Skeletal muscle cell (primary cell): ENCODE measurements at regions not wholly inside any gene's neighbourhood (a gene's known extent, or its start where the extent isn't known, plus 50 kb on each side); places are given as distances from the start of the nearest gene placed in this dataset.

Experiments used
- DNase-seq: peaks from one replicate; pipeline ENCODE4 v3.0.0-alpha.2; 2010; ENCODE audit warnings: low read depth
- H3K4me3 ChIP-seq: 2 replicates; pipeline ENCODE4 v1.5.1; 2011; ENCODE audit warnings: low read depth, mild to moderate bottlenecking, control low read depth, low read length, moderate library complexity

- no peak overlapping the region for H3K4me3 ChIP-seq
- DNase-seq: no peak
These were observed 282.7 kb upstream of the DACH1 start for GRCh38 chr13:72149701-72150100.

- H3K4me3 ChIP-seq: no peak overlapping the region
- DNase-seq: no peak
These were observed 279.8 kb upstream of the DACH1 start for GRCh38 chr13:72146816-72147215.

- H3K4me3 ChIP-seq: no peak overlapping the region
- DNase-seq: no peak
These were observed 278.4 kb upstream of the DACH1 start for GRCh38 chr13:72145383-72145782.

- DNase-seq: no peak
- H3K4me3 ChIP-seq: no peak overlapping the region
These were observed 277.6 kb upstream of the DACH1 start for GRCh38 chr13:72144636-72145035.

- peak; percentile 44 for DNase-seq
- H3K4me3 ChIP-seq: no peak overlapping the region
These were observed 275.0 kb upstream of the DACH1 start for GRCh38 chr13:72141855-72142519.

GRCh38 chr13:72139192-72139591 is 272.2 kb upstream of the DACH1 start:
- DNase-seq: no peak
- H3K4me3 ChIP-seq: no peak overlapping the region

DNA sequence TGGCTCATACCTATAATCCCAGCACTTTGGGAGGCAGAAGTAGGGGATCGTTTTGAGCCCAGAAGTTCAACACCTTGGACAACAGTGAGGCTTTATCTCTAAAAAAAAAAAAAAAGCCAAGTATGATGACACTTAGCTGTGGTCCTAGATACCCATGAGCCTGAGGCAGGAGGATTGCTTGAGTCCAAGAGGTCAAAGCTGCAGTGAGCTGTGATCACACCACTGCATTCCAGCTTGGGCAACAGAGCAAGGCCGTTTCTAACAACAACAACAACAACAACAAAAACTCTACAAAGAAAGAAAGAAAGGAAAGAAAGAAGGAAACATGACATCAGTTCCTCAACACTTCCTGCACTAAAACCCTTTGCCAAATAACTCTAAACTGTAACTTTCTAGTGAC is 265.1 kb upstream of the DACH1 start:
- no peak for DNase-seq
- no peak overlapping the region for H3K4me3 ChIP-seq

GRCh38 chr13:72129117-72129516 is 262.1 kb upstream of the DACH1 start:
- DNase-seq: no peak
- H3K4me3 ChIP-seq: no peak overlapping the region

DNA sequence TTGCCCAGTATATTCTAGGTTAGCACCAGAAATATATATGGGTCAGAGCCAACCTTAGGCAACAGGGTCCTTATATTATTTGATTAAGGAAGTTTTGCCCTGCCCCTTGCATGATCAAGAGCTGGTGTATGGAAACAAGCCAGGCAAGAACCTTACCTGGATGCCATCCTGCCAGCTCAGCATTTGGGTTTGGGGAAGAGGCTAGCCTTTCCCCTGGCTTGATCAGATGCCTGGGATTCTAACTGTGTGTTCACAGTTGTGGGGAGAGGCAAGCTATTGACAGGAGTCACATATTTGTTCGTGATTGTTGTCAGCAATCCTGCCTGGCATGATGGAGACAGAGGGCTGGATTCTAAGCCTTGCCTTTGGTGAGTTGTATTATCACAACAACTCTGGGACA is 260.0 kb upstream of the DACH1 start:
- DNase-seq: no peak
- no peak overlapping the region for H3K4me3 ChIP-seq

- no peak for DNase-seq
These were observed 259.4 kb upstream of the DACH1 start for GRCh38 chr13:72126424-72126823.

GRCh38 chr13:72125561-72125960 is 258.6 kb upstream of the DACH1 start:
- H3K4me3 ChIP-seq: no peak overlapping the region
- DNase-seq: peak; percentile 41

More at GRCh38 chr13:72126424-72126823, 259.4 kb upstream of the DACH1 start:
- H3K4me3 ChIP-seq: no peak overlapping the region

DNA sequence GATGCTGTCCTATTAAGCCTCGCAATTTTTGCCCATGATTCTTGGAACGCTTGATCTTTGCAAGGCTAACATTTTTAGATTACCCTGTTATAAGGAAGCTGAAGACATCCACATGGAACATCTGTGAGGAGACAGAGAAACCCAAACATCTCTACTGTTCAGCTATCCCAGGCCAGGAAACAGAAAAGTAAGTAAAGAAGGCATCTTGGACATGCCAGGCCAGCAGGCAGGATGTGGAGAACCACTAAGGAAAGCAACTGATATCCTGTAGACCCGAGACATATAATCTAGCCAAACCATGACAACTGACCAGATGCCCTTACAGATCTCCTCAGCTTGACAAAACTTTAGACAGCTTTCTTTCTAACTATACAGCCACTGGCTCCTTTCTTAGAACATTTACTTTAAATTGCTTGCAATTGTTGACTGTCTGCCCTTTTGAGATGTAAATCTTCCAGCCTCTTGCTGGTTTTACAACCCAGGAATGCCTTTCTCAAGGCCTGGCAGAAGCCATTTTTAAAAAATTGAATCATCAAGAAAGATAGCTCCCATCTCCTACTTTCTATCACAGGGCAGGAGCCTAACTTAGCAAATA is 255.8 kb upstream of the DACH1 start:
- no peak overlapping the region for H3K4me3 ChIP-seq
- DNase-seq: no peak

DNA sequence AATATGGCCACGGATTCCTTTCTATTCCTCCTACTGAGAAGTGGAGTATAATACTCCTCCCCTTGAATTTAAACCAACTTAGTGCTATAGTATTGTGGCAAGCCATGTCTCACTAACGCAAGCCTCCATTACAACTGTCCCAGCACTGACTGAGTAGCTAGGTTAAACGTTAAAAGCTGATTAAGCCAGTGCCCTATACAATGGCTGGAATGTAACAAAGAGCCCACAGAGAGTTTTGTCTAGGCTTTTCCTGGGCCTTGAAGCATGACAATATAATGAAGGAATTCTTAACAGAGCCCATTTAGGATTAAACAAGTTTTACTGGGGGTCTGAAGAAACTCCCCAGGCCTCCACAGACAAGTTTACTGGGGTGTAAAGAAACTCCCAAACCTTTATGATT is 254.5 kb upstream of the DACH1 start:
- no peak overlapping the region for H3K4me3 ChIP-seq
- DNase-seq: no peak

DNA sequence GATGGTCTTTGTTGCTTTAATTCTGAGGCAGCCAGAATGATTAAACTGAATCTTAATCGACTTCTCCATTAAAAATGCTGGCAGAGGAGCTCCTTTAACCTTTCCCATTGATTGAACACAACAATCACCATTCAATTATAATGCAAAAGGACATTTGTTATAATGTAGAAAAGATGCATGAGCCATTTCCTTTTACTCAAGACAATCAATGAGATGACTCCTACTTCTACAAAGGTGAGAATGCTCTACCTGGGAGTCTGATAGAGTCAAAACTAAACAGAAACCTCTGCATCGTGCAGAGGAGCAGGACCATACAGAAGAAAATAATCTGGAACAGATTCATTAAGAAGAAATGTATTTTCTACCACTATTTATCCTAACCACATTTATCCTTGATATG is 253.6 kb upstream of the DACH1 start:
- H3K4me3 ChIP-seq: no peak overlapping the region
- no peak for DNase-seq

DNA sequence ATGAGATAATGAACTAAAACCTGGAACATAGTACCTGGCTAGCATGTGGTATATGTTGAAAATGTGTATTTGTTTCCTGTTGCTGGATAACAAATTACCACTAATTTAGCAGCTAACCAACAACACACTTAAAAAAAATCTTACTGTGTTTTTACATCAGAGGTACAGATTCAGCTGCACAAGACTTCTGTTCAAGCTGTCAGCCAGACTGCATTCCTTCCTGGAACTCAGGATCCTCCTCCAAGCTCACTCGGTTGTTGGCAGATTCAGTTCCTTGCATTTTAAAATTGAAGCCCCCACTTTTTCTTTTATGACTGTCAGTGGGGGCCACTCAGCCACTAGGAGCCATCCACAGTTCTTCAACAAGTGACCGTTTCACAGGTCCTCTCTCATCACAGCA is 246.9 kb upstream of the DACH1 start:
- no peak overlapping the region for H3K4me3 ChIP-seq
- no peak for DNase-seq

- no peak for DNase-seq
- H3K4me3 ChIP-seq: no peak overlapping the region
These were observed 246.1 kb upstream of the DACH1 start for GRCh38 chr13:72113076-72113475.

DNA sequence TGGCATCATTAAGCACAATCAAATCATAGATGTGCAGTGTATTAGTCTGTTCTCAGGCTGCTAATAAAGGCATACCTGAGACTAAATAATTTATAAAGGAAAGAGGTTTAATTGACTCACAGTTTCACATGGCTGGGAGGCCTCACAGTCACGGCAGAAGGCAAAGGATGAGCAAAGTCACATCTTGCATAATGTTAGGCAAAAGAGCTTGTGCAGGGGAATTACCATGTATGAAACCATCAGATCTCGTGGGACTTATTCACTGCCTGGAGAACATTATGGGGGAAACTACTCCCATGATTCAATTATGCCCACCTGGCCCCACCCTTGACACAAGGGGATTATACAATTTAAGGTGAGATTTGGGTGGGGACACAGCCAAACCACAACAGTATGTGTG is 245.2 kb upstream of the DACH1 start:
- no peak overlapping the region for H3K4me3 ChIP-seq

GRCh38 chr13:72109863-72110262 is 242.9 kb upstream of the DACH1 start:
- DNase-seq: no peak
- no peak overlapping the region for H3K4me3 ChIP-seq

More for the DNA sequence above, 245.2 kb upstream of the DACH1 start:
- DNase-seq: no peak

DNA sequence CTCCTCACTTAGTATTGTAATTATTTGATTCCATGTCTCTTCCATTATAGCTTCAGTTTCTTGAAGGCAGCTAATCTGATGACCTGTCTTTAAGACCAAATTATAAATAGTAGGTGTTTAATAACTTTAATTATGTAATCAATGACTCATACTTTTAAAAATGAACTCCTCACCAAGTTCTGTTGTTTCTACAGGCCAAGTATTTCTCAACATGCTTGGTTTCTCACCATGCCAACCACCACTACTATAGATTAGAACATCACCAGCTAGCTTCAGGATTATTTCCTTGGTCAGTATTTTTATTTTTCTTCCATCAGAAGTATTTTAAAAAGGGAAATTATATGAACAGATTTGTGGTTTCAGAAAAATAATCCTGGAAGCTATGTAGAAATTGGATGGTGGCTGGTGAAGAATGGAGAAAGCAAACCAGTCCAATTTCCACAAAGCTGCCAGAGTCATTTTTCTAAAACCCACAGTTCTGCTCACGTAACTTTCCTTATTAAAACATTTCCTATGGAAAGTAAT is 237.7 kb upstream of the DACH1 start:
- no peak overlapping the region for H3K4me3 ChIP-seq
- DNase-seq: no peak

DNA sequence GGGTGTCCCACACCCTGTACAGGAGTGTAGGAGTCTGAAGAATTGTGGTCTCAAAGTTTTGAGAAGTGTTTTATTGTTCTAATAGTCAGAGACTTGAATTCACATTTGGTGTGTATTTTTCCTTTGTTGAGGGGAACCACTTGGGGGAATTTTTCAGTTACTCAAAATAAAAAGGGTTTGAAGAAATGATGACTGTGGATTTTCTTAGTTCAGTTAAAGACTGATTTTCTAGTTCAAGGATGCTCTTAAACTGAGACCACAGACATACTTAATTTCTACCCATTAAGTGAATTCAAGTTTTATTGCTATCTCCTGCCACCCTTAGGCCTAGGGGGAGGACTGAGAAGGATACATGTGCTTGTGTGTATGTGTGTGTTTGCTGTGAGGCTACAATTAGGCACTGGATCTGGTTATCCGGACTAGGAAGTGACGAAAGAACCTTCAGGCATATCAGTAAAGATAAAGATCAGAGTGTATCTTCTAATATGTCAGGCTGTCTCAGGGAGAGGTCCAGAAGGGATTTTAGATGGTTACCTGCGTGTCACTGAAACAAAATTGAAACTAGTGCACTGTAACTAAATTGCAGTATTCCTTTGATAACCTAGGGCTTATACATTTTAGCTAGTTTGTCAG is 234.9 kb upstream of the DACH1 start:
- DNase-seq: no peak
- no peak overlapping the region for H3K4me3 ChIP-seq

DNA sequence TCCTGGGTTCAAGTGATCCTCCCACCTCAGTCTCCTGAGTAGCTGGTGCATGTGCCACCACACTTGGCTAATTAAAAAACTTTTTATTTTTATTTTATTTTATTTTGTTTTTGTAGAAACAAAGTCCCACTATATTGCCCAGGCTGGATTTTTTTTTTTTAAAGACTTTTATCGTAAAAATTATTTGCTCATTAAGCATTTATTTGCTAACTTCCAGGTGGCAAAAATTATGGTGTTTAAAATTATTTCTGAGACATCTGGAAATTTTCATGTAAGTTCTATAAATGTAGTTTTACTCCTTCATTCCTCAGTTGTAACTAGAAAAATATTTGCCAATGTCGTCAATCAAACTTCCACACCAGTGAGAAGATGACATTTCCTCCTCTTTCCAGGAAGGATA is 233.3 kb upstream of the DACH1 start:
- no peak for DNase-seq
- no peak overlapping the region for H3K4me3 ChIP-seq
